IPS-15b (cell line): ENCODE measurements at regions not wholly inside any gene's neighbourhood (a gene's known extent, or its start where the extent isn't known, plus 50 kb on each side); places are given as distances from the start of the nearest gene placed in this dataset.

Experiments
- H3K27me3 ChIP-seq: one replicate; pipeline ENCODE4 v1.6.1; 2013; ENCODE audit warnings: low read length; ENCODE audit not compliant: control insufficient read depth, insufficient read depth
- H3K36me3 ChIP-seq: one replicate; pipeline ENCODE4 v1.6.1; 2013; ENCODE audit warnings: low read length; ENCODE audit not compliant: control insufficient read depth, insufficient read depth
- H3K4me1 ChIP-seq: one replicate; pipeline ENCODE4 v1.6.1; 2013; ENCODE audit warnings: mild to moderate bottlenecking, low read length; ENCODE audit not compliant: control insufficient read depth, insufficient read depth
- H3K4me3 ChIP-seq: one replicate; pipeline ENCODE4 v1.5.1; 2013; ENCODE audit warnings: low read depth, low read length
- H3K9ac ChIP-seq: one replicate; pipeline ENCODE4 v1.6.1; 2013; ENCODE audit warnings: low read depth, mild to moderate bottlenecking, low read length
- H3K9me3 ChIP-seq: one replicate; pipeline ENCODE4 v1.6.1; 2013; ENCODE audit warnings: mild to moderate bottlenecking, low read length; ENCODE audit not compliant: control insufficient read depth, insufficient read depth

DNA sequence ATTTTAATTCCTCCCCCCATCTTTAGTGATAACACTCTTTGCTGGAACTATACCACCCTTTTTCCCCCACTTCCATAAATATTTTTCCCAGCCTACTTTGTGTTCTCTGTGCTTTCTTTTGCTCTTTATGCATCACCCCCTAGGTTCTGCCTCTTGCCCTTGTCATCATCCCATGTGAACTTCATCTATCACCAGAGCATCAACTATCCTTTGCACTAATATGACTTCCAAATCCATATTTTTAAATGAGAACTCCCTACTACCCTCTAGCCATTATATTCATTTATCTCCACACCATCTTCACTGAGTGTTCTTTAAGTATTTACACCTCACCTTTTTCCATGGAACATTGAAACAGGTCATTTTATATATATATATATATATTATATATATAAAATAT is 452.7 kb downstream of the FOXO1 start:
- Histone ChIP-seq H3K9me3 (no peaks in the 10 kb centered on the region), H3K4me1 (no peaks in the 10 kb centered on the region), H3K4me3 (no peak overlapping the region), H3K27me3 (no peaks in the 10 kb centered on the region), H3K9ac (no peak overlapping the region), H3K36me3 (no peaks in the 10 kb centered on the region)

DNA sequence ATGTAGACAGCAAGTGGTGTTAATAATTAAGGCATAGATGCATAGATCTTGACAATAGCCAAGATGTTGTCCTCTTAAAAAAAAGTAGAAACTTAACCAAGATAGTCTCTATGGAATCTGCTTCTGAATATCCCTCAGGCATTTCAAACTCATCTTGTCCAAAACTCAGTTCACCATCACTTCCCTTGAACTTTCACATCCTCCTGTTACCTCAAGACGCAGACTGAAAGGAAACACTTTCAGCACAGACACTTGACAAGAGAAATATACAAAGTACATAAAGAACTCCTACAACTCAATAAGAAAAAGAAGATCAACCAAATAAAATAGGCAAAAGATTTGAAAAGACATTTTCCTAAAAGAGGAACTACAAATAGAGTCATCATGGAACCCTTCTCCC is 451.1 kb downstream of the FOXO1 start:
- no peak overlapping the region for H3K9ac ChIP-seq
- H3K4me3 ChIP-seq: no peak overlapping the region
- no peaks in the 10 kb centered on the region for H3K36me3 ChIP-seq
- H3K9me3 ChIP-seq: no peaks in the 10 kb centered on the region
- H3K27me3 ChIP-seq: no peaks in the 10 kb centered on the region
- no peaks in the 10 kb centered on the region for H3K4me1 ChIP-seq

DNA sequence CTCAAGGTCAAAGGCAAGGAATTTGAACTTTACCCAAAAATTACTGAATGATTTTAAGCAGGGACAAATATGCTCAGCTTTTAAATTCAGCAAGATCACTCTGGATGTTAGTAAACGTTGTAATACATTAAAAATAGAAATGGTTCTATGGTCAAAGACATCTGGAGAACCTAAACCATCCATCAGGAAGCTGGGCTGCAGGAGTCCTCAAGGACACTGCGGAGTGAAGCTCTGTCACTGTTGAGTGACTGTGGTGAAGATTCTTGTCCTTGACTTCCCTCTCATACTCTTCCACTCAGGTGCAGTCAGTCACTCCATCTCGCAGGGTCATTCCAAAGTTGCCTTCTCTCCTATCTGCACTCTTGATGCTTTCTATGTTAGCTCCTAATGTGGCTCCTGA is 450.7 kb downstream of the FOXO1 start:
- Histone ChIP-seq H3K36me3 (no peaks in the 10 kb centered on the region), H3K4me3 (no peak overlapping the region), H3K4me1 (no peaks in the 10 kb centered on the region), H3K9ac (no peak overlapping the region), H3K27me3 (no peaks in the 10 kb centered on the region), H3K9me3 (no peaks in the 10 kb centered on the region)

DNA sequence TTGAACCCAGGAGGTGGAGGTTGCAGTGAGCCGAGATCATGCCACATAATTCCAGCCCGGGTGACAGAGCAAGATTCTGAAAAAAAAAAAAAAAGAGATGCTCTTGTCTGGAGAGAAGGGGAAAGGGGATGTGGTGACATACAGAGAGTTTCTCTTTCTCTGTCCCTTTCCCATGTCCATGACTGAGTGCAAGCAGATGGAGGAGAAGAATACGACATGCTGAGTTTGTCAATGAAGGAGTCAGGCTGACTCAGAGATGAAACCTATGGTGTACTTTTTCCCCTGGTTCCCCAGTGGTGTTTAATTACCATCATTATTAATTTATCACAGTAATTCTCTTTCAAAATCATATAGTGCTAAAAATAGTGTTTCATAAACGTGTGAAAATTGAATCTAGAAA is 448.8 kb downstream of the FOXO1 start:
- H3K27me3 ChIP-seq: no peaks in the 10 kb centered on the region
- H3K4me1 ChIP-seq: peaks cover 4% of the 10 kb centered on the region
- no peak overlapping the region for H3K9ac ChIP-seq
- no peaks in the 10 kb centered on the region for H3K36me3 ChIP-seq
- H3K9me3 ChIP-seq: no peaks in the 10 kb centered on the region
- H3K4me3 ChIP-seq: no peak overlapping the region

GRCh38 chr13:40220299-40220935 is 446.0 kb downstream of the FOXO1 start:
- Histone ChIP-seq H3K4me1 (peaks cover 4% of the 10 kb centered on the region), H3K9ac (no peak overlapping the region), H3K4me3 (no peak overlapping the region), H3K36me3 (no peaks in the 10 kb centered on the region), H3K27me3 (no peaks in the 10 kb centered on the region), H3K9me3 (no peaks in the 10 kb centered on the region)

GRCh38 chr13:40221131-40221459 is 445.3 kb downstream of the FOXO1 start:
- H3K9ac ChIP-seq: no peak overlapping the region
- peaks cover 4% of the 10 kb centered on the region for H3K4me1 ChIP-seq
- no peaks in the 10 kb centered on the region for H3K36me3 ChIP-seq
- H3K4me3 ChIP-seq: no peak overlapping the region
- no peaks in the 10 kb centered on the region for H3K27me3 ChIP-seq
- no peaks in the 10 kb centered on the region for H3K9me3 ChIP-seq

DNA sequence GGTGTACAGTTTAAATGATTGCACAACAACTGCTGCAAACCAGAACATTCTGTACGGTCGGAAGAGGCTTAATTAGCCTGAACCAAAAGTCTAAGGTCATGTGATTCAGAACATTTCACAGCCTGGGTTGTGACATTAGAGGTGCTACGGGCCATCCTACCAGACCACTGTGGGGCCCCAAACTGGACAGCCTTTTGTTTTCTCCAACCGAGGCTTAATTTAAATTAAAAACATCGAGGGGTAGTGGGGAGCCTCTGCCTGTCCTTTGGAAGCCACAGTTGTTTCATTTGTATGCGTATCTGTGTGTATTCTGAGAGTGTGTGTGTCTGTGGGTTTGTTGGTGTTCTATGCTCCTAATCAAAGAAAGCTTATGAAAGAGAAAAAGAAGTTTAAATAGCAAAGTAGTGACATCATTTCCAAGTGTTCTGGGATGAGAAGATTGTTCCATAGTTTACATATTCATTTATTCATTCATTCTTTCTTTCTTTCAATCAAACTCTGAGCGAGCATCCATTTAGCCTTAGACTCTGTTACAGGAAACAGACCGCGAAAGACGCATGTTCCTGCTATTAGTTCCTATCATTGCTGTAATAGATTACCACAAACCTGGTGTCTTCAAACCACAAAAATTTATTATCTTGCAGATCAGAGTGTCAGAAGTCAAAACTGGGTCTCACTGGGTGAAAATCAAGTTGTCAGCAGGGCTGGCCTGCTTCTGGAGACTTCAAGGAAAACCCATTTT is 444.8 kb downstream of the FOXO1 start:
- Histone ChIP-seq H3K27me3 (no peaks in the 10 kb centered on the region), H3K4me3 (no peak overlapping the region)

GRCh38 chr13:40223585-40223984 is 442.9 kb downstream of the FOXO1 start:
- Histone ChIP-seq H3K4me3 (no peak overlapping the region), H3K9me3 (no peaks in the 10 kb centered on the region), H3K36me3 (no peaks in the 10 kb centered on the region), H3K27me3 (no peaks in the 10 kb centered on the region), H3K4me1 (peaks cover 4% of the 10 kb centered on the region), H3K9ac (no peak overlapping the region)

More for the DNA sequence above, 444.8 kb downstream of the FOXO1 start:
- H3K9ac ChIP-seq: no peak overlapping the region
- H3K36me3 ChIP-seq: no peaks in the 10 kb centered on the region
- peaks cover 4% of the 10 kb centered on the region for H3K4me1 ChIP-seq
- no peaks in the 10 kb centered on the region for H3K9me3 ChIP-seq

- Histone ChIP-seq H3K4me1 (no peaks in the 10 kb centered on the region), H3K9ac (no peak overlapping the region), H3K4me3 (no peak overlapping the region), H3K9me3 (no peaks in the 10 kb centered on the region), H3K36me3 (no peaks in the 10 kb centered on the region), H3K27me3 (no peaks in the 10 kb centered on the region)
Observed at GRCh38 chr13:40228496-40228895, 437.9 kb downstream of the FOXO1 start.

GRCh38 chr13:40228990-40229389 is 437.5 kb downstream of the FOXO1 start:
- Histone ChIP-seq H3K9me3 (no peaks in the 10 kb centered on the region), H3K36me3 (no peaks in the 10 kb centered on the region), H3K9ac (no peak overlapping the region), H3K4me1 (no peaks in the 10 kb centered on the region), H3K4me3 (no peak overlapping the region), H3K27me3 (no peaks in the 10 kb centered on the region)

DNA sequence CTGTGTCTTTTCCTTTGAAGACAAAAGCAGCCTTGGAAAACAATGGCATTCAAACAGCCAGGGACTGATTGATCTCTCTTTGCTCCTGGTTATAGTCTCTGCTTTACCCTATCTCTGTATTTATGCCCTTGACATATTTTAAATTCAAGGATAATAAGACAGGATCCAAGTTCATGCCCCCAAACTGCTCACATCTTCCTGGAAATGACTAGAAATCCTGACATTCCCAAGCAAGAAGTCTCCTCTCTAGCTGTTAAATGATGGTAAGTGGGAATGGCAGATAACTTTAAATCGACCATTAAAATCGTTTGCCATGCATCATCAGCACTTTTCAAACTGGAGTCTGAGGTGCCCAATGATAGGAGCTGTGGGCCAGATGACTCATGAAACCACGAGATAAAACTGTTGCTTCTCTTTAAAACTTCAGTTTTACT is 435.6 kb downstream of the FOXO1 start:
- Histone ChIP-seq H3K36me3 (no peaks in the 10 kb centered on the region), H3K27me3 (no peaks in the 10 kb centered on the region), H3K4me3 (no peak overlapping the region), H3K9ac (no peak overlapping the region), H3K9me3 (no peaks in the 10 kb centered on the region), H3K4me1 (no peaks in the 10 kb centered on the region)

GRCh38 chr13:40231311-40231710 is 435.1 kb downstream of the FOXO1 start:
- Histone ChIP-seq H3K27me3 (no peaks in the 10 kb centered on the region), H3K4me1 (no peaks in the 10 kb centered on the region)

More at GRCh38 chr13:40231311-40231710, 435.1 kb downstream of the FOXO1 start:
- no peak overlapping the region for H3K4me3 ChIP-seq
- no peaks in the 10 kb centered on the region for H3K36me3 ChIP-seq
- H3K9ac ChIP-seq: no peak overlapping the region
- H3K9me3 ChIP-seq: no peaks in the 10 kb centered on the region
